ENCODE measurements at regions not wholly inside any gene's neighbourhood (a gene's known extent, or its start where the extent isn't known, plus 50 kb on each side); places are given as distances from the start of the nearest gene placed in this dataset.

DNA sequence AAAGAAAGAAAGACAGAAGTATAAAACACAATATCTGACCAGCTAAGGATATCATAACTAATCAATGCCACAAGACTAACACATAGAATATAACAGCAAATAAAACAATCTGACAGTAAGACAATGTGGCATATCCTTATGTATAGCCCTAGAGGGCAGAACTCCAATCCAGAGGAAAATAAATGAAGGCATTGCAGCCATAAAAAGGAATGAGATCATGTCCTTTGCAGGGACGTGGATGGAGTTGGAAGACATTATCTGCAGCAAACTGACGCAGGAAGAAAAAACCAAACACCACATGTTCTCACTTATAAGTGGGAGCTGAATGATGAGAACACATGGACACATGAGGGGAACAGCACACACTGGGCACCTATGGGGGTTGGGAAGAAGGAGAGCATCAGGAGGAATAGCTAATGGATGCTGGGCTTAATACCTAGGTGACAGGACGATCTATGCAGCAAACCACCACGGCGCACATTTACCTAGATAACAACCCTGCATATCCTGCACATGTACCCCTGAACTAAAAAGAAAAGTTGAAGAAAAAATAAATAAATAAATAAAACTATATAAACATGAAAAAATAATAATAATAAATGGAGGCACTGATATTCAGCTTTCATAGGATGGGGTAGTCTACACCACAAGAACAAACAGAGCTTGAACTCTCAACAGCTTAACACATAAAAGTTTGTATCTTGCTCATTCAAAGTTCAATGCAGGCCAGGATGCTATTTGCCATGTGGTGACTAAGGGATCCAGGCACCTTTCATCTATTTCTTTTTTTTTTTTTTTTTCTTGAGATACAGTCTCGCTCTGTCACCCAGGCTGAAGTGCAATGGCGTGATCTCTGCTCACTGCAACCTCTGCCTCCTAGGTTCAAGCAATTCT lies 66.1 kb upstream of the KAT6B start:
- DNase-seq (ENCODE audit: low read depth): no peak

DNA sequence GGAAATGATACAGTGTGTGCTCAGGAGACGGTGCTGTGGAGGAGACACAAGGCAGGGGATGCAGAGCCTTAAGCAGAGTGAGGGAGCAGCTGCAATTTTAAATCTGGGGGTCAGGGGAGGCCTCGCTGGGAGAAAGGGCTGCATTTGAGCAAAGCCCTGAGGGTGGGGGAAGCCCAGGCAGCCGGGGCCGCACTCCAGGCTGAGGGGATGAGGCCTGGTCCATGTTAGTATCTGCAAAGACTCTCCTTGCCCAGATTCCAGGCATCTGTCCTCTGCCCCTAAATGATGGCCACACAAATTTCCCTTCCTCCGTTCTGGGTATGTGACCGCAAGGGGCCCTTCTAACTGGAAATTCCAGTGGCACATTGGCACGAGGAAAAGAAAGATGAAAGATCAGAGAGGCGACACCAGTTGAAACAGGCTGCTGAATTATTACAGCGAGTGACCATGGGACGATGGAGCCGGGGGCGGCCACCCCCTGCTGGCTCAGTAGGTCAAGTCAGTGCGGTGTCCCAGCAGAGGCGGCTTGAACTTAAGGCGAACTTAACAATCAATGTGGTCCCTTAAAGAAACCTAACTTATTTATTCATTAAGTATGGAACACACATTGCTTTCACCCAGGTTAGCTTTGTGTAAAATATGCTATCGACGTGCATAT lies 62.3 kb upstream of the KAT6B start:
- no peak for DNase-seq (ENCODE audit: low read depth)

DNA sequence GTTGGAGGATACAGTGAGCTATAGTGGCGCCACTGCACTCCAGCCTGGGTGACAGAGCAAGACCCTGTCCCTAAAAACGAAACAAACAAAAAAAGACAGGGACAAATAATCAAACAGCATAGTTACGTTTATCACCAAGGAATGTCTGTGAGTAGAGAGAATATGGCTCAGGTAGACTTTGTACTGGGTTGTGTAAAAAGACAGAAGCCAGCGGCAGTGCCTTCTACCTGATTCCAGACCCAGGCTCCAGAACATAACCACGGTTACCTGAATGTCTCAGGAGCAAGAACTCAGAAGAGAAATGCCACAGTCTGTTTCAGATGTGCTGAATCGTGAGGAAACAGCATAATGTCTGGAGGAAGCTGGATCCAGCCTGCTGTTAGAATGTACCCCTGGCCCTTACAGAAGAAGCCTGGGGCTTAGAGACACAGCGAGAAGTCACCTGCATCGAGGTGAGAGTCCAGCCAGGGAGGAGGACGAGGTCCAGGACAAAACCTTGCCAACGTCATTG lies 60.9 kb upstream of the KAT6B start:
- DNase-seq (ENCODE audit: low read depth): no peak

DNA sequence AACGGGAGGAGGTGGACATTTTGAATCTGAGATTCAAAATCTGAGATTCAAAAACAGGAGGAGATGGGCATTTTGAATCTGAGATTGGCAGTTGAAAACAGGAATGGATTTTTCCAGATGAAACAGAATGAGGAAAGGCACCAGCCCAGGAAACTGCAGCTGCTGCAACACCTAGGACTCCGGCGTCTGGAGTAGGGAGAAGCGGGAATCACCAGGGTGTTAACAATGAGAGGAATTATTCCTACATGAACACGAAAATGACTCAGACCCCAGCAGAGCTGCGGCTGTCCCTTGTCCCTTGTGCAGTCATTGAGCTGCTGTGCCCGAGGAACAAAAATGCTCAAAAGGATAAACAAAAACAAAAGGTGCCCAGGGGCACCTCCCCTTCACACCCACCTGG lies 59.9 kb upstream of the KAT6B start:
- DNase-seq (ENCODE audit: low read depth): no peak

DNA sequence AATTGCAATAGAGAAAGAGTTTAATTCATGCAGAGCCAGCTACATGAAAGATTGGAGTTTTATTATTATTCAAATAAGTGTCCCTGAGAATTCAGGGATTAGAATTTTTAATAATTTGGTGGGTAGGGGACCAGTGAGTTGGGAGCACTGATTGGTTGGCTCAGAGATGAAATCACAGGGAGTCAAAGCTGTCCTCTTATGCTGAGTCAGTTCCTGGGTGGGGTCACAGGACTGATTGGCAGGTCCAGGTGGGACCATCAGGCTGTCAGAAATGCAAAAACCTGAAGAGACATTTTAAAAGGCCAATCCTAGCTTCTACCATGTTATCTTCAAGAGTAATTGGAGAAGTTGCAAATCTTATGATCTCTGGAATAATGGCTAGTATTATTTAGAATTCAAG lies 56.0 kb upstream of the KAT6B start:
- peak; percentile 70 for DNase-seq (ENCODE audit: low read depth)

GRCh38 chr10:74771054-74771453 lies 55.3 kb upstream of the KAT6B start:
- DNase-seq (ENCODE audit: low read depth): no peak

DNA sequence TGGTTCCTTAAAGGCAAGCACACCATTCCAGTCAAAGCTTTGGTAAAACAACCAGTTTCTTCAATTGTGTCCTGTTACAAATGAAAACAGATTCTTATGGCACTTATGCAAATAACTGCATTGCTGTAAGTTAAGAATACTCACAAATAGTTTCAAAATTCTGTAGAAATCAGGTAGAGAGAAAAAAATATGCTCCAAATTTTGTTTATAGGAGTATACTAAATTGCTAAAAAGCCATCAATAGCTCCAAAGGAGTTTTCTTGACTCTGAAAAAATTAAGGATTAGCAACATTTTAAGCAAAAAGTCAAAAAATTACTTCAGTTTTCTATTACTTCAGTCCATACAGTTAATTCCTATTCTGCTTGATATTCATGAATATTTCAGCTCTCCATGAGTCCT lies 51.3 kb upstream of the KAT6B start:
- no peak for DNase-seq (ENCODE audit: low read depth)

Measured in LHCN-M2 (cell line).